ENCODE measurements at regions not wholly inside any gene's neighbourhood (a gene's known extent, or its start where the extent isn't known, plus 50 kb on each side); places are given as distances from the start of the nearest gene placed in this dataset.

- H3K27ac Mint-ChIP-seq, result no peak overlapping the region
- no peak overlapping the region for H3K4me3 Mint-ChIP-seq
- DNase-seq (no peak), ATAC-seq (replicated peaks in 1 of 4) (no peak)
- no peaks in the 10 kb centered on the region for H3K36me3 Mint-ChIP-seq
- no peaks in the 10 kb centered on the region for H3K9me3 Mint-ChIP-seq
- Histone ChIP-seq H3K27me3 (replicated peaks in 1 of 2; ENCODE audit: control insufficient read depth in 2 of 2, extremely low read depth in 1 of 2, insufficient read depth in 2 of 2, low read length in 1 of 2) (peaks cover 0 to 28% of the 10 kb centered on the region in 2 experiments), H3K36me3 (ENCODE audit: control insufficient read depth in 2 of 2, extremely low read depth in 1 of 2, insufficient read depth in 1 of 2, low read length in 1 of 2) (no peaks in the 10 kb centered on the region), H3K4me1 (ENCODE audit: control insufficient read depth in 1 of 2, extremely low read depth in 1 of 2, insufficient read depth in 2 of 2, low read length in 2 of 2) (peaks cover 0 to 9% of the 10 kb centered on the region in 2 experiments), H3K27ac (ENCODE audit: low read length) (no peak overlapping the region), H3K9me3 (no peaks in the 10 kb centered on the region), H3K4me3 (ENCODE audit: control insufficient read depth in 1 of 2, extremely low read depth in 1 of 2, low read length in 1 of 2) (no peak overlapping the region)
- 78% methylated on average over 2 of the region's 10 CpGs for WGBS (ENCODE audit: insufficient coverage)
- H3K4me1 Mint-ChIP-seq, result peaks cover 6% of the 10 kb centered on the region in 3 donors
- CTCF ChIA-PET, result no interaction called here
- POLR2A ChIA-PET, result no interaction called here
- H3K27me3 Mint-ChIP-seq, result peaks cover 12 to 22% of the 10 kb centered on the region in 2 donors
Observed at GRCh38 chr16:86960266-86960665, 356.9 kb downstream of the C16orf95 start.

- ATAC-seq (replicated peaks in 1 of 4) (no peak), DNase-seq (no peak)
- POLR2A ChIA-PET, result no interaction called here
- Histone ChIP-seq H3K27ac (ENCODE audit: low read length) (no peak overlapping the region), H3K4me3 (ENCODE audit: control insufficient read depth in 1 of 2, extremely low read depth in 1 of 2, low read length in 1 of 2) (no peak overlapping the region), H3K4me1 (ENCODE audit: control insufficient read depth in 1 of 2, extremely low read depth in 1 of 2, insufficient read depth in 2 of 2, low read length in 2 of 2) (peaks cover 0 to 6% of the 10 kb centered on the region in 2 experiments), H3K27me3 (replicated peaks in 1 of 2; ENCODE audit: control insufficient read depth in 2 of 2, extremely low read depth in 1 of 2, insufficient read depth in 2 of 2, low read length in 1 of 2) (peaks cover 0 to 31% of the 10 kb centered on the region in 2 experiments), H3K36me3 (ENCODE audit: control insufficient read depth in 2 of 2, extremely low read depth in 1 of 2, insufficient read depth in 1 of 2, low read length in 1 of 2) (no peaks in the 10 kb centered on the region), H3K9me3 (no peaks in the 10 kb centered on the region)
- Mint-ChIP-seq H3K27me3 (peaks cover 12 to 25% of the 10 kb centered on the region in 2 donors), H3K4me3 (no peak overlapping the region), H3K27ac (no peak overlapping the region), H3K4me1 (peaks cover 4 to 5% (median 4%) of the 10 kb centered on the region in 3 donors), H3K9me3 (no peaks in the 10 kb centered on the region), H3K36me3 (no peaks in the 10 kb centered on the region)
- WGBS (ENCODE audit: insufficient coverage), result 81% methylated on average over 17 of the region's 17 CpGs
- CTCF ChIA-PET, result no interaction called here
Observed at GRCh38 chr16:86961171-86961601, 356.0 kb downstream of the C16orf95 start.

GRCh38 chr16:86962259-86962658 is 354.9 kb downstream of the C16orf95 start:
- no peaks in the 10 kb centered on the region for H3K9me3 Mint-ChIP-seq
- no peaks in the 10 kb centered on the region for H3K4me1 Mint-ChIP-seq
- Histone ChIP-seq H3K9me3 (no peaks in the 10 kb centered on the region), H3K36me3 (ENCODE audit: control insufficient read depth in 2 of 2, extremely low read depth in 1 of 2, insufficient read depth in 1 of 2, low read length in 1 of 2) (no peaks in the 10 kb centered on the region), H3K27ac (ENCODE audit: low read length) (no peak overlapping the region), H3K4me1 (ENCODE audit: control insufficient read depth in 1 of 2, extremely low read depth in 1 of 2, insufficient read depth in 2 of 2, low read length in 2 of 2) (no peaks in the 10 kb centered on the region), H3K4me3 (ENCODE audit: control insufficient read depth in 1 of 2, extremely low read depth in 1 of 2, low read length in 1 of 2) (no peak overlapping the region), H3K27me3 (replicated peaks in 1 of 2; ENCODE audit: control insufficient read depth in 2 of 2, extremely low read depth in 1 of 2, insufficient read depth in 2 of 2, low read length in 1 of 2) (peaks cover 0 to 25% of the 10 kb centered on the region in 2 experiments)
- ChIA-PET POLR2A (no interaction called here), CTCF (no interaction called here)
- no peaks in the 10 kb centered on the region for H3K36me3 Mint-ChIP-seq
- ATAC-seq (replicated peaks in 1 of 4), result no peak
- H3K27me3 Mint-ChIP-seq, result peaks cover 14 to 21% of the 10 kb centered on the region in 2 donors
- H3K27ac Mint-ChIP-seq, result no peak overlapping the region
- H3K4me3 Mint-ChIP-seq, result no peak overlapping the region
- 72% methylated on average over 6 of the region's 7 CpGs for WGBS (ENCODE audit: insufficient coverage)
- DNase-seq, result no peak

DNA sequence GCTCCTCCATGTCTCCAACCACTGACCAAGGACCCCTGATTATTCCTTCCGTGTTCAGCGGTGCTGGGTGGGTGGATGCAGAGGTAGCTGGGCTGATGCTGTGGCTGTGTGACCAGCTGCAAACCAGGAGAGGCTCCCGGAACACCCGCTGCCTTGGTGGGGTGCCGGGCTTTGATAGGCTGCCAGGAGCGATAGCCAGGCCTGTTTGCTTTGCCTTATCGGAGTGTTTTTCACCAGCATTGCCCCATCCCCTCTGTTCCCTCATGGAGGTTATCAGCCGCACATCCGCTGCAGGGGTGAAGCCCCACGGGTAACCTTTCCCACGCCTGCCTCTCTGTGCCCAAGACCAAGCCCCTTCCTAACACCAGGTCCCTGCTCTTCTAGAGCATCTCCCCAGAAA is 354.3 kb downstream of the C16orf95 start:
- POLR2A ChIA-PET, result no interaction called here
- no peaks in the 10 kb centered on the region for H3K9me3 Mint-ChIP-seq

GRCh38 chr16:86963600-86964575 is 353.3 kb downstream of the C16orf95 start:
- H3K4me1 Mint-ChIP-seq, result no peaks in the 10 kb centered on the region
- CTCF ChIA-PET, result no interaction called here
- ATAC-seq (replicated peaks in 1 of 4) (no peak), DNase-seq (no peak)
- H3K4me1 ChIP-seq (ENCODE audit: control insufficient read depth in 1 of 2, extremely low read depth in 1 of 2, insufficient read depth in 2 of 2, low read length in 2 of 2), result no peaks in the 10 kb centered on the region
- H3K9me3 Mint-ChIP-seq, result no peaks in the 10 kb centered on the region
- WGBS (ENCODE audit: insufficient coverage), result 77% methylated on average over 18 of the region's 25 CpGs
- H3K9me3 ChIP-seq, result no peaks in the 10 kb centered on the region
- no peaks in the 10 kb centered on the region for H3K36me3 Mint-ChIP-seq
- H3K27me3 ChIP-seq (replicated peaks in 1 of 2; ENCODE audit: control insufficient read depth in 2 of 2, extremely low read depth in 1 of 2, insufficient read depth in 2 of 2, low read length in 1 of 2), result peaks cover 0 to 19% of the 10 kb centered on the region in 2 experiments
- no peak overlapping the region for H3K4me3 ChIP-seq (ENCODE audit: control insufficient read depth in 1 of 2, extremely low read depth in 1 of 2, low read length in 1 of 2)
- peaks cover 13 to 17% of the 10 kb centered on the region in 2 donors for H3K27me3 Mint-ChIP-seq
- H3K4me3 Mint-ChIP-seq, result no peak overlapping the region
- POLR2A ChIA-PET, result no interaction called here
- H3K27ac Mint-ChIP-seq, result no peak overlapping the region
- no peak overlapping the region for H3K27ac ChIP-seq (ENCODE audit: low read length)
- H3K36me3 ChIP-seq (ENCODE audit: control insufficient read depth in 2 of 2, extremely low read depth in 1 of 2, insufficient read depth in 1 of 2, low read length in 1 of 2), result no peaks in the 10 kb centered on the region

More for the DNA sequence above, 354.3 kb downstream of the C16orf95 start:
- H3K27ac ChIP-seq (ENCODE audit: low read length), result no peak overlapping the region
- H3K27me3 Mint-ChIP-seq, result peaks cover 17 to 24% of the 10 kb centered on the region in 2 donors
- 90% methylated on average over 2 of the region's 11 CpGs for WGBS (ENCODE audit: insufficient coverage)
- no peaks in the 10 kb centered on the region for H3K9me3 ChIP-seq
- no peak for DNase-seq
- CTCF ChIA-PET, result no interaction called here
- H3K4me3 ChIP-seq (ENCODE audit: control insufficient read depth in 1 of 2, extremely low read depth in 1 of 2, low read length in 1 of 2), result no peak overlapping the region
- no peak overlapping the region for H3K4me3 Mint-ChIP-seq
- no peak for ATAC-seq (replicated peaks in 1 of 4)
- no peaks in the 10 kb centered on the region for H3K36me3 Mint-ChIP-seq
- H3K4me1 ChIP-seq (ENCODE audit: control insufficient read depth in 1 of 2, extremely low read depth in 1 of 2, insufficient read depth in 2 of 2, low read length in 2 of 2), result no peaks in the 10 kb centered on the region
- peaks cover 0 to 24% of the 10 kb centered on the region in 2 experiments for H3K27me3 ChIP-seq (replicated peaks in 1 of 2; ENCODE audit: control insufficient read depth in 2 of 2, extremely low read depth in 1 of 2, insufficient read depth in 2 of 2, low read length in 1 of 2)
- H3K27ac Mint-ChIP-seq, result no peak overlapping the region
- no peaks in the 10 kb centered on the region for H3K4me1 Mint-ChIP-seq
- H3K36me3 ChIP-seq (ENCODE audit: control insufficient read depth in 2 of 2, extremely low read depth in 1 of 2, insufficient read depth in 1 of 2, low read length in 1 of 2), result no peaks in the 10 kb centered on the region

- Mint-ChIP-seq H3K27me3 (peaks cover 12 to 13% of the 10 kb centered on the region in 2 donors), H3K27ac (no peak overlapping the region), H3K36me3 (no peaks in the 10 kb centered on the region), H3K4me1 (no peaks in the 10 kb centered on the region), H3K4me3 (no peak overlapping the region), H3K9me3 (no peaks in the 10 kb centered on the region)
- Histone ChIP-seq H3K4me1 (ENCODE audit: control insufficient read depth in 1 of 2, extremely low read depth in 1 of 2, insufficient read depth in 2 of 2, low read length in 2 of 2) (no peaks in the 10 kb centered on the region), H3K4me3 (ENCODE audit: control insufficient read depth in 1 of 2, extremely low read depth in 1 of 2, low read length in 1 of 2) (no peak overlapping the region), H3K9me3 (no peaks in the 10 kb centered on the region), H3K36me3 (ENCODE audit: control insufficient read depth in 2 of 2, extremely low read depth in 1 of 2, insufficient read depth in 1 of 2, low read length in 1 of 2) (no peaks in the 10 kb centered on the region), H3K27ac (ENCODE audit: low read length) (no peak overlapping the region), H3K27me3 (replicated peaks in 1 of 2; ENCODE audit: control insufficient read depth in 2 of 2, extremely low read depth in 1 of 2, insufficient read depth in 2 of 2, low read length in 1 of 2) (peaks cover 0 to 18% of the 10 kb centered on the region in 2 experiments)
- no peak for ATAC-seq (replicated peaks in 1 of 4)
- no peak for DNase-seq
- 68% methylated on average over 6 of the region's 14 CpGs for WGBS (ENCODE audit: insufficient coverage)
- CTCF ChIA-PET, result no interaction called here
- POLR2A ChIA-PET, result no interaction called here
Observed at GRCh38 chr16:86964796-86965241, 352.4 kb downstream of the C16orf95 start.

Measured in T-cell (primary cell).